RCC 7860 (cell line): ENCODE measurements at regions not wholly inside any gene's neighbourhood (a gene's known extent, or its start where the extent isn't known, plus 50 kb on each side); places are given as distances from the start of the nearest gene placed in this dataset.

Experiments
- DNase-seq: peaks from one replicate; pipeline ENCODE4 v3.0.0-alpha.2; 2015; ENCODE audit warnings: low spot score
- FAIRE-seq: peaks from 2 replicates; lab custom pipeline; 2012; peaks lifted over from hg19 to GRCh38; lab: Jason Lieb, UNC

GRCh38 chr2:12928197-12928774, 211.6 kb downstream of the TRIB2 start:
- DNase-seq (no peak), FAIRE-seq (no peak)

GRCh38 chr2:12928775-12929401, 212.2 kb downstream of the TRIB2 start:
- FAIRE-seq (no peak), DNase-seq (no peak)

- no peak for FAIRE-seq
Observed at GRCh38 chr2:12929758-12930157, 213.0 kb downstream of the TRIB2 start.

DNA sequence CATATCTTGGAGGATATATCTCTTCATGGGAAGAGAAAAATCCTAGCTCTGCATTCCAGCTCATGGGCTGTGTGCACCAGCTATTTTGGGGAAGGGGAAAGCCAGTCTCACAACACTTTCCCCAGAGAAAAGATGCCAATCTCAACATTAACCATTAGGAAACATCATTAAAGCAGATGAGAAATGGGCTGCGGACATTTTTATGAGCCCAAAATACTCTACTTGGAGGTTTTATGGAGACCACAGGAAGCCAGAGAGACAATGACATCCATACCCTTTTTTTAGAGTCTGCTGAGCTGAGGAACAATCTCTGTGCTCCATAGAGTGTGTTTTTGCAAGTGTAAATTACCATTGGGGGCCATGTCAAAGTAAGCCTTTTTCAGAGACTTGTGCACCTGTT, 213.7 kb downstream of the TRIB2 start:
- DNase-seq (no peak), FAIRE-seq (no peak)

More at GRCh38 chr2:12929758-12930157, 213.0 kb downstream of the TRIB2 start:
- no peak for DNase-seq

GRCh38 chr2:12931186-12931844, 214.6 kb downstream of the TRIB2 start:
- DNase-seq (peak; percentile 18), FAIRE-seq (no peak)

GRCh38 chr2:12932192-12932591, 215.5 kb downstream of the TRIB2 start:
- no peak for FAIRE-seq
- no peak for DNase-seq

DNA sequence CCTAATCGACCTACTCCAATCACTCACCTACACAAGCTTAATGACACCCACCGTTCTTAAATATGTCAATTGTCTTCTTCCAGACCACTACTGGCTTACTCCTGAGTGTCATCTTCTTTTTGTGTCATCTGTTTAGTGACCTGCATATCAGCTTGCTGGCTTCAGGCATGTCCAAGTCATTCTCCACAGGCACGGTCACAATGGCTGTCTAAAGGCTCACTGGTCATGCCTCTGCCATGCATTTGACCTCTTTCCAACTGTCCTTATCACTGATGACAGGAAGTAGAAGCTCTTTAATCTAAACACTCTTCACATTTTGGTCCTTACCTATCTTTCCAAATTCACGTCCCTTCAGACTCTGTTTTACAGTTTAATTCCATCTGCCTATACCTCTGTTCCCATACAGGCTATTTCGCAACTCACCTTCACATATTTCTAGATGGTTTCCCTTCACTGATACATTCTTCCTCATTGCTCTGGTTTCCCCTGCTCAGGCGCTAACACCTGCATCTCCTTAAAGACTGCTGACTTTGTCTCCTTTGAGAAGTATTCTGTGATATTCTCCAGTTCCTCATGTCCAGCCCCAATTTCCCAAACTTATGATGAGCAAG, 217.5 kb downstream of the TRIB2 start:
- FAIRE-seq, result no peak
- DNase-seq, result no peak

DNA sequence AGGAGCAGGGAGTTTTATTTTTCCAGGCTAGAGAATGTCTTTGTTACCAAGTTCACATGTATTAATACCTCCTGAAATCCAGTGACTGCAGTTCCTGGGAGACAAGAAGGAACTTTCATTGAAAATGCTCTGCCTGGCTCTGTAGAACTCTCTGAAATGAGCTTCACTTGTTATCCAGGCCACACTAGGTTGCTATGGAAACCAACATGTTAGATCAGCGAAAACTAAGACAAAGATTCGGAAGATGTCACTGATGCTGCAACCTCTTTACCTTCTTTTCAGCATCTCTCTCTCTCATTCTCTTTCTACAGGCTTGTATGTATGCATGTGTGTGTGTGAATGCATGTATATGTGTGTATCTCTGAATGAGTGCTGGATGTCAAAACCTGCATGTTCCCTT, 218.5 kb downstream of the TRIB2 start:
- FAIRE-seq (no peak), DNase-seq (no peak)

DNA sequence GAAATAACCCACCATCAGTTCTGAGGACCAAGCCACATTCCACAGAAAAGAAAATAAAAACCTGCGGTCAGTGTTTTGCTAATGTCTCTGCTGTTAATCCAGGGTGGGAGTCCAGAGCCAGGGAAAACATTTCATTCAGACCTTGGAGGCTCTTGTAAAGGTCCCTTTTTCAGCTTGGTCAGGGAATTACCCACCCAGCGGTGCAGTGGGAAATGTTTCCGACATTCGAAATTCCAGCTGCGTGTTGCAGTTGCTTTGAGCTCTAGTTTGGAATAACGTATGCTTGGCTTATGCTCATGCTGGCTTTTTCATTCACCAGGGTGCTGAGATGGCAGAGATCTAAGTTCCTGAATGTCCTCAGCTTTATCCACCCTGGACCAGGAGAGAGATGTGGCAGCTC, 219.1 kb downstream of the TRIB2 start:
- FAIRE-seq (no peak), DNase-seq (no peak)

- FAIRE-seq, result no peak
- DNase-seq, result no peak
Observed at GRCh38 chr2:12941203-12941602, 224.5 kb downstream of the TRIB2 start.

GRCh38 chr2:12948231-12948960, 231.7 kb downstream of the TRIB2 start:
- FAIRE-seq, result no peak
- no peak for DNase-seq

GRCh38 chr2:12948961-12949353, 232.2 kb downstream of the TRIB2 start:
- no peak for FAIRE-seq

DNA sequence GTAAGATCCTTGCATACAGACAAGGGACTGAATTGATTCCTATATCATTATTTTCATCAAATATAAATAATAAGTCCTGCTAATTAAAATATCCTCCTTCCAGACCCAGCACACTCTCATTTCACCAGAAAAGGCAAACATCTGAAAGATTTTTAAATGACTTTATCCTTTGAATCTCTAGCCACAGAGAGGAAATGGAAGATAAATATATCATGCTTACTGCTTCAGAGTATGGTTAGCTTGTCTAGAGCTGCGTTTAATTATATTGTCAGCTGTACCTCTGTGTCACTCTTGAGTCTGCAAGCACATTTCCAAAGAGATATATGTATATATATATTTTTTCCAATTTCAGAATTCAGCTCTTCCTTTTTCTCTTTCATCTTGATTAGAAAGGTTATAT, 232.7 kb downstream of the TRIB2 start:
- FAIRE-seq, result no peak
- no peak for DNase-seq

More at GRCh38 chr2:12948961-12949353, 232.2 kb downstream of the TRIB2 start:
- DNase-seq, result no peak

GRCh38 chr2:12950174-12950573, 233.4 kb downstream of the TRIB2 start:
- FAIRE-seq (no peak), DNase-seq (no peak)

DNA sequence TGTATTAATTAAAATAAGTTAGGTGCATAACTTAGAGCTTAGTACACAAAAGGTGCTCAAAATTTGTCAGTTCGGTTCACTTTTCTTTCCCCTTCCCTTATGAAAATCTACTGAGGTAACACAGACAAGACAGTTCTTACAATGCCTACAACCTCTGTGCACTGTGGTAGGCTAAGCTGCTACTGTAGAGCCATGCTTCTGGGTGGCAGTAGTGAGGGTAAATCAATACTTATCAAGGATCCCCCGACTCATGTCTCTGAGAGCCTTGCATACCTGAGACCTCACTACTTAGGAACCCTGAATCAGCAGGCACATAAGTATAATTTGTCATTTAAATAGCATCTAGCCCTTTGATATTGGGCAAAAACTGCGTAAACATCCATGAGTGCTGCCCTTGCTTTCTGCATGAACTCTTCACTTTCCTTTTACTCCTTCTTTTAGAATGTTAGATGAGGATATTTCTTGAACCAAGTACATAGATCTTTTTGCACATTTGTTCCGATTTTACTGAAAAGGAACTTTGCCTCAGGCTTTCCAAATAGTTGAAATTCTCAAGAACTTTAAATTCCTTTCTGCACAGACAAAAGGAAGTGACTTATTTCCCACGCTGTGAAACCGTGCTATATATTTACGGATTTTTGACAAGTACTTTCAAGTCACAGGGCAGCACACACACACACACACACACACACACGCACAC, 234.4 kb downstream of the TRIB2 start:
- no peak for DNase-seq
- FAIRE-seq, result no peak

DNA sequence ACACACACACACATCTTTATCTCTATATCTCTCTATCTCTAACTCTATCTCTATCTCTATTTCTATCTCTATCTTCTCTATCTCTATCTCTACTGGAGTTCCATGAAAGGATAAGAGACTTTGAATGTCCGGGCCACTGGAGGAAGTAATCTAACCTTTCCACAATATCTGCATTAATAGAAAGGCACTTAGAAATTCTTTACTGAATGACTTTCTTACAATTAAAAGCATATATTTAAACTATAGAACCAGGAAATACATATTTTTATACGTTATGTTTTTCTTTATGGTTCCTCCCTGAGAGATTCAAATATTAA, 234.9 kb downstream of the TRIB2 start:
- no peak for FAIRE-seq
- no peak for DNase-seq

GRCh38 chr2:12953596-12953995, 236.9 kb downstream of the TRIB2 start:
- FAIRE-seq (no peak), DNase-seq (no peak)

DNA sequence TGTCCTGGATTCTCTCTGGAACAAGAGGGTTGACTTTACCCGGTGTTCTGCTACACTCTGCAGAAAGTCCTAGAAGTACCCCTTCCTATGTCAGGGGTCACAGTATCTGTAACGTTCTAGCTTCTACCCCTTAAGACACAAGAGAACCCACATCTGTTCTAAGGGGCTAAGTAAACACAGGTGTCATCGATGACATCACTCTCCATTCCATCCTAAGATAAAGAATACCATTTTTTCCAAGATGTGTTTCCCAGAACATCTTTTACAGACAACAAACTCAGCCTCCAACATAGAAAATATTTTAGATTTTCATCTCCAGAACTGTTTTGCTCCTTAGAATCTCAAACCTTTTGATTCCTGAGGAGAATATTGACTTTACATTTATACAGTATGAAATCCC, 239.1 kb downstream of the TRIB2 start:
- FAIRE-seq (no peak), DNase-seq (no peak)

- DNase-seq (no peak), FAIRE-seq (no peak)
Observed at GRCh38 chr2:12957251-12957650, 240.5 kb downstream of the TRIB2 start.

DNA sequence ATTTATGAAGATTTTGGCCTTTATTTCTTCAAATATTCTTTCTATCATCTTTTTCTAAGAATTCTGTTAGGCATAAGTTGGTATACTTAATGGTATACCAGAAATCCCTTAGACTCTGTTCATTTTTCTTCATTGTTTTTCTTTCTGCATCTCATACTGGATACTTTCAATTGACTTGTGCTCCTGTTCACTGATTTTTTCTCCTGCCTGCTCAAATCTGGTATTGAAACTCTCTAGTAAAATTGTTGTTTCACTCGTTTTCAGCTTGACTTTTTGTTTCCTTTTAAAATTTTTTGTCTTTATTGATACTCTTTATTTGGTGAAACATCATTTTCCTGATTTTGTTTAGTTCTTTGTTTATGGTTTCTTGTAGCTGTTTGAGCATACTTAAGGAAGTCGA, 243.2 kb downstream of the TRIB2 start:
- FAIRE-seq (no peak), DNase-seq (no peak)

GRCh38 chr2:12960671-12961070, 243.9 kb downstream of the TRIB2 start:
- no peak for FAIRE-seq
- DNase-seq, result no peak
